ENCODE measurements at regions not wholly inside any gene's neighbourhood (a gene's known extent, or its start where the extent isn't known, plus 50 kb on each side); places are given as distances from the start of the nearest gene placed in this dataset.

GRCh38 chr9:81207651-81208050 is 481.7 kb downstream of the TLE1 start:
- H3K4me1 Mint-ChIP-seq (ENCODE audit: low read depth): no peaks in the 10 kb centered on the region
- no peak overlapping the region for H3K4me3 Mint-ChIP-seq
- H3K9me3 Mint-ChIP-seq (ENCODE audit: insufficient read depth): no peaks in the 10 kb centered on the region
- DNase-seq: no peak
- ChIA-PET CTCF (no interaction called here), POLR2A (no interaction called here)
- no peaks in the 10 kb centered on the region for H3K27me3 Mint-ChIP-seq (ENCODE audit: low read depth)
- no peaks in the 10 kb centered on the region for H3K36me3 Mint-ChIP-seq (ENCODE audit: low read depth)
- ATAC-seq: no peak
- no peak overlapping the region for H3K27ac Mint-ChIP-seq

- ATAC-seq (no peak), DNase-seq (no peak)
- no peak overlapping the region for H3K27ac Mint-ChIP-seq
- no peak overlapping the region for H3K4me3 Mint-ChIP-seq
- CTCF ChIA-PET: no interaction called here
- H3K36me3 Mint-ChIP-seq (ENCODE audit: low read depth): no peaks in the 10 kb centered on the region
- POLR2A ChIA-PET: no interaction called here
- H3K4me1 Mint-ChIP-seq (ENCODE audit: low read depth): no peaks in the 10 kb centered on the region
- H3K9me3 Mint-ChIP-seq (ENCODE audit: insufficient read depth): no peaks in the 10 kb centered on the region
- no peaks in the 10 kb centered on the region for H3K27me3 Mint-ChIP-seq (ENCODE audit: low read depth)
Observed at GRCh38 chr9:81202292-81202691, 487.1 kb downstream of the TLE1 start.

GRCh38 chr9:81195206-81195605 is 494.1 kb downstream of the TLE1 start:
- ATAC-seq: no peak
- CTCF ChIA-PET: no interaction called here
- H3K4me3 Mint-ChIP-seq: no peak overlapping the region
- H3K27ac Mint-ChIP-seq: no peak overlapping the region
- no peaks in the 10 kb centered on the region for H3K27me3 Mint-ChIP-seq (ENCODE audit: low read depth)
- H3K36me3 Mint-ChIP-seq (ENCODE audit: low read depth): no peaks in the 10 kb centered on the region
- no peaks in the 10 kb centered on the region for H3K4me1 Mint-ChIP-seq (ENCODE audit: low read depth)
- POLR2A ChIA-PET: no interaction called here
- no peaks in the 10 kb centered on the region for H3K9me3 Mint-ChIP-seq (ENCODE audit: insufficient read depth)
- DNase-seq: no peak

GRCh38 chr9:81193362-81194339 is 495.7 kb downstream of the TLE1 start:
- H3K27ac Mint-ChIP-seq: no peak overlapping the region
- ChIA-PET POLR2A (no interaction called here), CTCF (no interaction called here)
- no peaks in the 10 kb centered on the region for H3K36me3 Mint-ChIP-seq (ENCODE audit: low read depth)
- no peaks in the 10 kb centered on the region for H3K27me3 Mint-ChIP-seq (ENCODE audit: low read depth)
- no peaks in the 10 kb centered on the region for H3K9me3 Mint-ChIP-seq (ENCODE audit: insufficient read depth)
- no peak overlapping the region for H3K4me3 Mint-ChIP-seq
- H3K4me1 Mint-ChIP-seq (ENCODE audit: low read depth): no peaks in the 10 kb centered on the region
- ATAC-seq (no peak), DNase-seq (no peak)

GRCh38 chr9:81191222-81191621 is 498.1 kb downstream of the TLE1 start:
- no peak for DNase-seq
- no peak overlapping the region for H3K27ac Mint-ChIP-seq
- H3K36me3 Mint-ChIP-seq (ENCODE audit: low read depth): no peaks in the 10 kb centered on the region
- no peaks in the 10 kb centered on the region for H3K4me1 Mint-ChIP-seq (ENCODE audit: low read depth)
- H3K27me3 Mint-ChIP-seq (ENCODE audit: low read depth): no peaks in the 10 kb centered on the region
- ChIA-PET POLR2A (no interaction called here), CTCF (no interaction called here)
- no peak overlapping the region for H3K4me3 Mint-ChIP-seq
- no peaks in the 10 kb centered on the region for H3K9me3 Mint-ChIP-seq (ENCODE audit: insufficient read depth)
- ATAC-seq: no peak

GRCh38 chr9:81190659-81191058 is 498.7 kb downstream of the TLE1 start:
- Mint-ChIP-seq H3K4me1 (ENCODE audit: low read depth) (no peaks in the 10 kb centered on the region), H3K9me3 (ENCODE audit: insufficient read depth) (no peaks in the 10 kb centered on the region), H3K36me3 (ENCODE audit: low read depth) (no peaks in the 10 kb centered on the region), H3K27ac (no peak overlapping the region), H3K4me3 (no peak overlapping the region), H3K27me3 (ENCODE audit: low read depth) (no peaks in the 10 kb centered on the region)
- ATAC-seq: no peak
- ChIA-PET CTCF (no interaction called here), POLR2A (no interaction called here)
- no peak for DNase-seq

GRCh38 chr9:81183761-81184160 is 505.6 kb downstream of the TLE1 start:
- ATAC-seq: no peak
- CTCF ChIA-PET: no interaction called here
- no peaks in the 10 kb centered on the region for H3K4me1 Mint-ChIP-seq (ENCODE audit: low read depth)

GRCh38 chr9:81182431-81182830 is 506.9 kb downstream of the TLE1 start:
- POLR2A ChIA-PET: no interaction called here
- no peak overlapping the region for H3K4me3 Mint-ChIP-seq
- H3K27me3 Mint-ChIP-seq (ENCODE audit: low read depth): no peaks in the 10 kb centered on the region
- ATAC-seq (no peak), DNase-seq (no peak)
- H3K9me3 Mint-ChIP-seq (ENCODE audit: insufficient read depth): no peaks in the 10 kb centered on the region
- CTCF ChIA-PET: interaction anchor here (0.8 kb wide), 1 partner anchor 591 kb away, joined by 3 read pairs; no protein-coding TSS in a partner anchor
- no peaks in the 10 kb centered on the region for H3K36me3 Mint-ChIP-seq (ENCODE audit: low read depth)
- no peaks in the 10 kb centered on the region for H3K4me1 Mint-ChIP-seq (ENCODE audit: low read depth)
- H3K27ac Mint-ChIP-seq: no peak overlapping the region

More at GRCh38 chr9:81183761-81184160, 505.6 kb downstream of the TLE1 start:
- no peak overlapping the region for H3K27ac Mint-ChIP-seq
- POLR2A ChIA-PET: no interaction called here
- no peak overlapping the region for H3K4me3 Mint-ChIP-seq
- H3K9me3 Mint-ChIP-seq (ENCODE audit: insufficient read depth): no peaks in the 10 kb centered on the region
- no peaks in the 10 kb centered on the region for H3K36me3 Mint-ChIP-seq (ENCODE audit: low read depth)
- no peaks in the 10 kb centered on the region for H3K27me3 Mint-ChIP-seq (ENCODE audit: low read depth)
- no peak for DNase-seq

GRCh38 chr9:81174023-81174422 is 515.3 kb downstream of the TLE1 start:
- DNase-seq: no peak
- ATAC-seq: no peak
- H3K27me3 Mint-ChIP-seq (ENCODE audit: low read depth): no peaks in the 10 kb centered on the region
- CTCF ChIA-PET: no interaction called here
- no peaks in the 10 kb centered on the region for H3K4me1 Mint-ChIP-seq (ENCODE audit: low read depth)
- POLR2A ChIA-PET: no interaction called here
- no peaks in the 10 kb centered on the region for H3K9me3 Mint-ChIP-seq (ENCODE audit: insufficient read depth)
- no peak overlapping the region for H3K4me3 Mint-ChIP-seq
- no peak overlapping the region for H3K27ac Mint-ChIP-seq
- no peaks in the 10 kb centered on the region for H3K36me3 Mint-ChIP-seq (ENCODE audit: low read depth)

GRCh38 chr9:81171689-81172088 is 517.7 kb downstream of the TLE1 start:
- POLR2A ChIA-PET: no interaction called here
- Mint-ChIP-seq H3K4me1 (ENCODE audit: low read depth) (no peaks in the 10 kb centered on the region), H3K9me3 (ENCODE audit: insufficient read depth) (peaks cover 5% of the 10 kb centered on the region), H3K4me3 (no peak overlapping the region), H3K36me3 (ENCODE audit: low read depth) (no peaks in the 10 kb centered on the region), H3K27me3 (ENCODE audit: low read depth) (no peaks in the 10 kb centered on the region), H3K27ac (no peak overlapping the region)
- ATAC-seq (no peak), DNase-seq (no peak)
- CTCF ChIA-PET: no interaction called here

GRCh38 chr9:81162361-81162760 is 527.0 kb downstream of the TLE1 start:
- H3K36me3 Mint-ChIP-seq (ENCODE audit: low read depth): no peaks in the 10 kb centered on the region
- H3K4me3 Mint-ChIP-seq: no peak overlapping the region
- ChIA-PET CTCF (no interaction called here), POLR2A (no interaction called here)
- no peak overlapping the region for H3K27ac Mint-ChIP-seq
- no peak for ATAC-seq
- H3K4me1 Mint-ChIP-seq (ENCODE audit: low read depth): no peaks in the 10 kb centered on the region
- no peaks in the 10 kb centered on the region for H3K27me3 Mint-ChIP-seq (ENCODE audit: low read depth)
- H3K9me3 Mint-ChIP-seq (ENCODE audit: insufficient read depth): peaks cover 15% of the 10 kb centered on the region
- DNase-seq: no peak

- ATAC-seq (no peak), DNase-seq (no peak)
- ChIA-PET POLR2A (no interaction called here), CTCF (no interaction called here)
- Mint-ChIP-seq H3K27ac (no peak overlapping the region), H3K9me3 (ENCODE audit: insufficient read depth) (no peaks in the 10 kb centered on the region), H3K36me3 (ENCODE audit: low read depth) (no peaks in the 10 kb centered on the region), H3K27me3 (ENCODE audit: low read depth) (no peaks in the 10 kb centered on the region), H3K4me3 (no peak overlapping the region), H3K4me1 (ENCODE audit: low read depth) (no peaks in the 10 kb centered on the region)
Observed at GRCh38 chr9:81156381-81156780, 533.0 kb downstream of the TLE1 start.
